Mammary epithelial cell (primary cell): ENCODE measurements at regions not wholly inside any gene's neighbourhood (a gene's known extent, or its start where the extent isn't known, plus 50 kb on each side); places are given as distances from the start of the nearest gene placed in this dataset.

Experiments
- CTCF ChIP-seq, 2 donors: IDR thresholded peaks in 1 of 2; conservative IDR thresholded peaks in 1 of 2; 2 replicates each; pipeline ENCODE4 v1.5.1; 2011 to 2012; ENCODE audit warnings: inconsistent platforms in 2 of 2, low read length in 2 of 2, mild to moderate bottlenecking in 2 of 2, control low read depth in 1 of 2, low read depth in 1 of 2; ENCODE audit not compliant: insufficient read depth in 1 of 2; ENCODE audit errors: extremely low read depth in 1 of 2
- EZH2 ChIP-seq: IDR thresholded peaks from 2 replicates; pipeline ENCODE4 v1.6.1; 2012; ENCODE audit warnings: low read length, inconsistent platforms, borderline replicate concordance

- no peak for TF ChIP-seq CTCF (conservative IDR thresholded peaks at IDR 0.05 in 1 of 2, IDR thresholded peaks at IDR 0.05 in 1 of 2; ENCODE audit: extremely low read depth in 1 of 2, insufficient read depth in 1 of 2, low read depth in 1 of 2, low read length in 2 of 2)
- no peak for TF ChIP-seq EZH2
Measured at GRCh38 chr5:159503236-159503635, 172.9 kb upstream of the IL12B start.
